HFF-Myc (cell line): ENCODE measurements at regions not wholly inside any gene's neighbourhood (a gene's known extent, or its start where the extent isn't known, plus 50 kb on each side); places are given as distances from the start of the nearest gene placed in this dataset.

ENCODE experiments used
- DNase-seq: peaks from one replicate; pipeline ENCODE4 v3.0.0-alpha.2; 2011; ENCODE audit warnings: low read depth; ENCODE audit errors: extremely low read depth
- H3K4me3 ChIP-seq: replicated peaks from 2 replicates; pipeline ENCODE4 v1.5.1; 2011; ENCODE audit warnings: low read depth, mild to moderate bottlenecking, control low read depth, low read length
- CTCF ChIP-seq: IDR thresholded peaks from 2 replicates; pipeline ENCODE4 v1.5.1; 2012; ENCODE audit warnings: mild to moderate bottlenecking, low read depth, low read length, control low read depth; ENCODE audit errors: missing control alignments

- no peak for TF ChIP-seq CTCF
- DNase-seq, result no peak
Observed at GRCh38 chr9:22535780-22536179, 89.2 kb downstream of the DMRTA1 start.

GRCh38 chr9:22537721-22538120, 91.1 kb downstream of the DMRTA1 start:
- no peak for TF ChIP-seq CTCF
- H3K4me3 ChIP-seq, result no peak overlapping the region
- DNase-seq, result no peak

More at GRCh38 chr9:22535780-22536179, 89.2 kb downstream of the DMRTA1 start:
- no peak overlapping the region for H3K4me3 ChIP-seq

- DNase-seq, result no peak
- H3K4me3 ChIP-seq, result no peak overlapping the region
Observed at GRCh38 chr9:22548625-22549024, 102.0 kb downstream of the DMRTA1 start.

GRCh38 chr9:22574740-22575139, 128.1 kb downstream of the DMRTA1 start:
- no peak for DNase-seq
- H3K4me3 ChIP-seq, result no peak overlapping the region
- TF ChIP-seq CTCF, result no peak

More at GRCh38 chr9:22548625-22549024, 102.0 kb downstream of the DMRTA1 start:
- no peak for TF ChIP-seq CTCF

GRCh38 chr9:22580788-22581187, 134.2 kb downstream of the DMRTA1 start:
- no peak for DNase-seq
- TF ChIP-seq CTCF, result no peak
- no peak overlapping the region for H3K4me3 ChIP-seq

- no peak for TF ChIP-seq CTCF
- no peak for DNase-seq
- no peak overlapping the region for H3K4me3 ChIP-seq
Observed at GRCh38 chr9:22582221-22582620, 135.6 kb downstream of the DMRTA1 start.

- no peak overlapping the region for H3K4me3 ChIP-seq
- no peak for TF ChIP-seq CTCF
- DNase-seq, result no peak
Observed at GRCh38 chr9:22588918-22589317, 142.3 kb downstream of the DMRTA1 start.
